GM12892 (cell line): ENCODE measurements at regions not wholly inside any gene's neighbourhood (a gene's known extent, or its start where the extent isn't known, plus 50 kb on each side); places are given as distances from the start of the nearest gene placed in this dataset.

Source experiments
- POLR2A ChIP-seq: IDR thresholded peaks from 2 replicates; pipeline ENCODE4 v1.6.1; 2011; ENCODE audit warnings: low read depth, low read length, control low read depth
- TAF1 ChIP-seq: IDR thresholded peaks from 2 replicates; pipeline ENCODE4 v1.6.1; 2011; ENCODE audit warnings: low read depth, mild to moderate bottlenecking, control low read depth, low read length, borderline replicate concordance

DNA sequence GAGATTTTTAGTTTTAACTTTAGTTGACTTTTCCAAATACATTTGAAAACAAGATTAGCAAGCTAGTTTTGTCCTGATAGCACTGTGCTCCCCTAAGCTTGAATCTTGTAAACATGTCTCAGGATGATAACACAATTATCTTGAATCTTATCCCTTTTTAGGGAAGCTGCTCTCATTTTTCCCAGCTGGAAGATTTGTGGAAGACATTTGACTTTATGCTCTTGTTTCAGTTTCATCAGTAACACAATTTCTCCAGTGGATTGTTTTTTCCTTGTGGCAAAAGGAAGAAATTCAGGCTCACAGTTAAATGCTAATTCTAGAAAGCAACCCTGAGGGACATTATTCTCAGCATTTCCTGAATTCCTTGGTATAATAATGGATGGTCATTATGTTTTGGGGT lies 88.8 kb downstream of the CDC7 start:
- TF ChIP-seq POLR2A (no peak), TAF1 (no peak)
